ENCODE measurements at regions not wholly inside any gene's neighbourhood (a gene's known extent, or its start where the extent isn't known, plus 50 kb on each side); places are given as distances from the start of the nearest gene placed in this dataset.

GRCh38 chr4:32061916-32062315, 1341.7 kb downstream of the PCDH7 start:
- Mint-ChIP-seq H3K4me1 (ENCODE audit: low read depth, unreplicated experiment) (no peaks in the 10 kb centered on the region), H3K27ac (ENCODE audit: unreplicated experiment) (no peak overlapping the region), H3K4me3 (ENCODE audit: low read depth, unreplicated experiment) (no peak overlapping the region), H3K9me3 (ENCODE audit: low read depth, unreplicated experiment) (peaks cover 2% of the 10 kb centered on the region), H3K36me3 (ENCODE audit: insufficient read depth, unreplicated experiment) (no peaks in the 10 kb centered on the region), H3K27me3 (ENCODE audit: unreplicated experiment) (no peaks in the 10 kb centered on the region)
- no TSS peak for BruUV-seq (replicated peaks)
- CTCF ChIA-PET, result no interaction called here
- DNase-seq, result no peak
- TF ChIP-seq CTCF (IDR thresholded peaks at IDR 0.05; ENCODE audit: unreplicated experiment), result no peak
- intact Hi-C loops (cut with micrococcal nuclease; ENCODE audit: unreplicated experiment), result no loop called here

GRCh38 chr4:32073542-32073941, 1353.4 kb downstream of the PCDH7 start:
- no peaks in the 10 kb centered on the region for H3K27me3 Mint-ChIP-seq (ENCODE audit: unreplicated experiment)
- peaks cover 2% of the 10 kb centered on the region for H3K9me3 Mint-ChIP-seq (ENCODE audit: low read depth, unreplicated experiment)
- no peak overlapping the region for H3K27ac Mint-ChIP-seq (ENCODE audit: unreplicated experiment)
- no peak overlapping the region for H3K4me3 Mint-ChIP-seq (ENCODE audit: low read depth, unreplicated experiment)
- intact Hi-C loops (cut with micrococcal nuclease; ENCODE audit: unreplicated experiment), result no loop called here
- BruUV-seq (replicated peaks), result no TSS peak
- CTCF ChIA-PET, result no interaction called here
- DNase-seq, result no peak
- H3K36me3 Mint-ChIP-seq (ENCODE audit: insufficient read depth, unreplicated experiment), result no peaks in the 10 kb centered on the region
- TF ChIP-seq CTCF (IDR thresholded peaks at IDR 0.05; ENCODE audit: unreplicated experiment), result no peak
- no peaks in the 10 kb centered on the region for H3K4me1 Mint-ChIP-seq (ENCODE audit: low read depth, unreplicated experiment)

- no peaks in the 10 kb centered on the region for H3K36me3 Mint-ChIP-seq (ENCODE audit: insufficient read depth, unreplicated experiment)
- no TSS peak for BruUV-seq (replicated peaks)
- no peaks in the 10 kb centered on the region for H3K27me3 Mint-ChIP-seq (ENCODE audit: unreplicated experiment)
- H3K4me3 Mint-ChIP-seq (ENCODE audit: low read depth, unreplicated experiment), result no peak overlapping the region
- no peak for TF ChIP-seq CTCF (IDR thresholded peaks at IDR 0.05; ENCODE audit: unreplicated experiment)
- no peaks in the 10 kb centered on the region for H3K4me1 Mint-ChIP-seq (ENCODE audit: low read depth, unreplicated experiment)
- CTCF ChIA-PET, result no interaction called here
- intact Hi-C loops (cut with micrococcal nuclease; ENCODE audit: unreplicated experiment), result no loop called here
- H3K9me3 Mint-ChIP-seq (ENCODE audit: low read depth, unreplicated experiment), result peaks cover 5% of the 10 kb centered on the region
- H3K27ac Mint-ChIP-seq (ENCODE audit: unreplicated experiment), result no peak overlapping the region
- no peak for DNase-seq
Measured at GRCh38 chr4:32087211-32087610, 1367.0 kb downstream of the PCDH7 start.

GRCh38 chr4:32094987-32095386, 1374.8 kb downstream of the PCDH7 start:
- no peak for TF ChIP-seq CTCF (IDR thresholded peaks at IDR 0.05; ENCODE audit: unreplicated experiment)
- peaks cover 4% of the 10 kb centered on the region for H3K9me3 Mint-ChIP-seq (ENCODE audit: low read depth, unreplicated experiment)
- H3K27ac Mint-ChIP-seq (ENCODE audit: unreplicated experiment), result no peak overlapping the region
- no peaks in the 10 kb centered on the region for H3K27me3 Mint-ChIP-seq (ENCODE audit: unreplicated experiment)
- H3K4me1 Mint-ChIP-seq (ENCODE audit: low read depth, unreplicated experiment), result no peaks in the 10 kb centered on the region
- H3K4me3 Mint-ChIP-seq (ENCODE audit: low read depth, unreplicated experiment), result no peak overlapping the region
- DNase-seq, result no peak
- intact Hi-C loops (cut with micrococcal nuclease; ENCODE audit: unreplicated experiment), result no loop called here
- no peaks in the 10 kb centered on the region for H3K36me3 Mint-ChIP-seq (ENCODE audit: insufficient read depth, unreplicated experiment)
- CTCF ChIA-PET, result no interaction called here
- no TSS peak for BruUV-seq (replicated peaks)

GRCh38 chr4:32102896-32103295, 1382.7 kb downstream of the PCDH7 start:
- TF ChIP-seq CTCF (IDR thresholded peaks at IDR 0.05; ENCODE audit: unreplicated experiment), result no peak
- CTCF ChIA-PET, result no interaction called here
- Mint-ChIP-seq H3K36me3 (ENCODE audit: insufficient read depth, unreplicated experiment) (no peaks in the 10 kb centered on the region), H3K27ac (ENCODE audit: unreplicated experiment) (no peak overlapping the region), H3K4me3 (ENCODE audit: low read depth, unreplicated experiment) (no peak overlapping the region), H3K4me1 (ENCODE audit: low read depth, unreplicated experiment) (no peaks in the 10 kb centered on the region), H3K27me3 (ENCODE audit: unreplicated experiment) (no peaks in the 10 kb centered on the region), H3K9me3 (ENCODE audit: low read depth, unreplicated experiment) (peaks cover 5% of the 10 kb centered on the region)
- DNase-seq, result no peak
- intact Hi-C loops (cut with micrococcal nuclease; ENCODE audit: unreplicated experiment), result no loop called here
- BruUV-seq (replicated peaks), result no TSS peak

Measured in Calu3 (cell line).